ENCODE measurements at regions not wholly inside any gene's neighbourhood (a gene's known extent, or its start where the extent isn't known, plus 50 kb on each side); places are given as distances from the start of the nearest gene placed in this dataset.

- Histone ChIP-seq H3K4me3 (replicated peaks; ENCODE audit: insufficient read depth, low read length) (no peak overlapping the region), H3K27me3 (ENCODE audit: insufficient read depth, poor library complexity, severe bottlenecking) (no peaks in the 10 kb centered on the region), H3K27ac (replicated peaks) (no peak overlapping the region)
- TF ChIP-seq SPI1 (IDR thresholded peaks at IDR 0.05; ENCODE audit: borderline replicate concordance, low read depth): no peak
- no peak for TF ChIP-seq POLR2AphosphoS5 (IDR thresholded peaks at IDR 0.05; ENCODE audit: low read depth)
- TF ChIP-seq CTCF (IDR thresholded peaks at IDR 0.05; ENCODE audit: insufficient read depth, low read length): no peak
- TF ChIP-seq REST (IDR thresholded peaks at IDR 0.05; ENCODE audit: insufficient replicate concordance, low read depth): no peak
- DNase-seq (ENCODE audit: low read depth in 1 of 2, low spot score in 1 of 2): no peak
These were observed 331.1 kb downstream of the ZNF621 start for GRCh38 chr3:40855871-40856270.

GRCh38 chr3:40858364-40859115, 333.8 kb downstream of the ZNF621 start:
- TF ChIP-seq SPI1 (IDR thresholded peaks at IDR 0.05; ENCODE audit: borderline replicate concordance, low read depth) (no peak), REST (IDR thresholded peaks at IDR 0.05; ENCODE audit: insufficient replicate concordance, low read depth) (no peak), POLR2AphosphoS5 (IDR thresholded peaks at IDR 0.05; ENCODE audit: low read depth) (no peak), GABPA (IDR thresholded peaks at IDR 0.05; ENCODE audit: low read depth) (no peak), CTCF (IDR thresholded peaks at IDR 0.05; ENCODE audit: insufficient read depth, low read length) (no peak)
- no peak for DNase-seq (ENCODE audit: low read depth in 1 of 2, low spot score in 1 of 2)

GRCh38 chr3:40862946-40863345, 336.4 kb upstream of the CTNNB1 start:
- H3K4me3 ChIP-seq (replicated peaks; ENCODE audit: insufficient read depth, low read length): no peak overlapping the region
- no peak for DNase-seq (ENCODE audit: low read depth in 1 of 2, low spot score in 1 of 2)
- TF ChIP-seq GABPA (IDR thresholded peaks at IDR 0.05; ENCODE audit: low read depth) (no peak), POLR2AphosphoS5 (IDR thresholded peaks at IDR 0.05; ENCODE audit: low read depth) (no peak), REST (IDR thresholded peaks at IDR 0.05; ENCODE audit: insufficient replicate concordance, low read depth) (no peak)
- no peaks in the 10 kb centered on the region for H3K27me3 ChIP-seq (ENCODE audit: insufficient read depth, poor library complexity, severe bottlenecking)
- H3K27ac ChIP-seq (replicated peaks): no peak overlapping the region

More at GRCh38 chr3:40858364-40859115, 333.8 kb downstream of the ZNF621 start:
- Histone ChIP-seq H3K27ac (replicated peaks) (no peak overlapping the region), H3K27me3 (ENCODE audit: insufficient read depth, poor library complexity, severe bottlenecking) (no peaks in the 10 kb centered on the region), H3K4me3 (replicated peaks; ENCODE audit: insufficient read depth, low read length) (no peak overlapping the region)
